ENCODE measurements at regions not wholly inside any gene's neighbourhood (a gene's known extent, or its start where the extent isn't known, plus 50 kb on each side); places are given as distances from the start of the nearest gene placed in this dataset.
"Not testable (repeated sequence)": the region's sequence is repeated elsewhere in the genome, so short reads cannot be mapped to it uniquely, and the experiment has no call there.

GRCh38 chr5:124619121-124619520, 127.3 kb downstream of the ZNF608 start:
- Histone ChIP-seq H3K36me3 (replicated peaks) (no peaks in the 10 kb centered on the region), H3K27me3 (replicated peaks) (no peaks in the 10 kb centered on the region), H3K27ac (no peak overlapping the region), H3K4me3 (ENCODE audit: low read depth, low read length) (no peak overlapping the region)
- in situ Hi-C loops (cut with HindIII; ENCODE audit: low pct_ligation_motif_present, low sequenced_read_pairs), result no loop called here
- no peak for DNase-seq
- TF ChIP-seq, protein P1, sequence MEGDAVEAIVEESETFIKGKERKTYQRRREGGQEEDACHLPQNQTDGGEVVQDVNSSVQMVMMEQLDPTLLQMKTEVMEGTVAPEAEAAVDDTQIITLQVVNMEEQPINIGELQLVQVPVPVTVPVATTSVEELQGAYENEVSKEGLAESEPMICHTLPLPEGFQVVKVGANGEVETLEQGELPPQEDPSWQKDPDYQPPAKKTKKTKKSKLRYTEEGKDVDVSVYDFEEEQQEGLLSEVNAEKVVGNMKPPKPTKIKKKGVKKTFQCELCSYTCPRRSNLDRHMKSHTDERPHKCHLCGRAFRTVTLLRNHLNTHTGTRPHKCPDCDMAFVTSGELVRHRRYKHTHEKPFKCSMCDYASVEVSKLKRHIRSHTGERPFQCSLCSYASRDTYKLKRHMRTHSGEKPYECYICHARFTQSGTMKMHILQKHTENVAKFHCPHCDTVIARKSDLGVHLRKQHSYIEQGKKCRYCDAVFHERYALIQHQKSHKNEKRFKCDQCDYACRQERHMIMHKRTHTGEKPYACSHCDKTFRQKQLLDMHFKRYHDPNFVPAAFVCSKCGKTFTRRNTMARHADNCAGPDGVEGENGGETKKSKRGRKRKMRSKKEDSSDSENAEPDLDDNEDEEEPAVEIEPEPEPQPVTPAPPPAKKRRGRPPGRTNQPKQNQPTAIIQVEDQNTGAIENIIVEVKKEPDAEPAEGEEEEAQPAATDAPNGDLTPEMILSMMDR (IDR thresholded peaks at IDR 0.05; ENCODE audit: low read depth, low read length, missing control alignments), result no peak

DNA sequence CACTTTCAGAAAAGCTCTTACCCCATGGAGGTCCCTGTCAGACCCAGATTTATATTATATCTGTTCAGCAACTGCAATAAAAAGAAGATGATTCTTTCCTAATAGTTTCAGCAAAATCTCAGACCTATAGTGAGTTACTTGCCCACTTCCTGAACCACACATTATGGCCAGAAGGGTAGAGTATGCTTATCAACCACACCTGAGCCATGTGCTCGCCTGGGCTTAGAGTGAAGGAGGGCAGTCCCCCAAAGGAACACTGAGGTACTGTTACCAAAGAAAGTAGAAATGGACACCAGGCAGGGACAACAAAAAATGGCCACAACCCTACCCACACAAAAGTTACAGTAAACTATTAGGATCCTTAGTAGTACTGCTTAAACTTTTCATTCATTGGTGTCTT, 128.7 kb downstream of the ZNF608 start:
- Histone ChIP-seq H3K36me3 (replicated peaks) (no peaks in the 10 kb centered on the region), H3K27ac (no peak overlapping the region), H3K27me3 (replicated peaks) (no peaks in the 10 kb centered on the region), H3K4me3 (ENCODE audit: low read depth, low read length) (no peak overlapping the region)
- in situ Hi-C loops (cut with HindIII; ENCODE audit: low pct_ligation_motif_present, low sequenced_read_pairs), result no loop called here
- TF ChIP-seq, protein P1 (IDR thresholded peaks at IDR 0.05; ENCODE audit: low read depth, low read length, missing control alignments), result no peak
- DNase-seq, result no peak

DNA sequence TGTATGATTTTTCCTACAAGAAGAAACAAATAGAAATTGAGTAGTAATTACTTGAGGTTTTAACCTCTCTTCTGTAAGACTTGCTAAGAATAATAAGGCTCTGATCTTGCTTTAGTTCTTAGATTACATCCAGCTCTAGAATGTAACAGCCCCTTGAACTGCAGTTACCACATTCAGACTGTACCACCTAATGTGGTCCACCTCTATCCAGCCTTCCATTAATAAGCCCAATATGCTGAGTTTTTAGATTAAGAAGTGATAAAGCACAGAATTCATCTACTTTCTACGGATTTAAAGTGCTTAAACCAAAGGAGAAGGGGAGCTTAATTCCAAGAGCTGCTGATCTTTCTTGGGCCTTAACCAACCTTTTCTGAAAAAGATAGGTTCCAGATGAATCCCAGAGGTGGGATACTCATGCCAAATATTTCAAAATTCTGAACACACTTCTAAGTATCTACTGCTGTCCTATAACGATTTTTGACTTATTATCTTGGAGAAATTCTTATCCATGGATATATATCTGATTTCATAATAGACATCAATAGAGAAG, 131.5 kb downstream of the ZNF608 start:
- TF ChIP-seq, protein P1 (IDR thresholded peaks at IDR 0.05; ENCODE audit: low read depth, low read length, missing control alignments), result no peak

GRCh38 chr5:124614105-124614504, 132.3 kb downstream of the ZNF608 start:
- Histone ChIP-seq H3K27me3 (replicated peaks) (no peaks in the 10 kb centered on the region), H3K36me3 (replicated peaks) (no peaks in the 10 kb centered on the region), H3K4me3 (ENCODE audit: low read depth, low read length) (no peak overlapping the region), H3K27ac (no peak overlapping the region)
- in situ Hi-C loops (cut with HindIII; ENCODE audit: low pct_ligation_motif_present, low sequenced_read_pairs), result no loop called here
- DNase-seq, result no peak
- TF ChIP-seq, protein P1 (IDR thresholded peaks at IDR 0.05; ENCODE audit: low read depth, low read length, missing control alignments), result no peak

More for the DNA sequence above, 131.5 kb downstream of the ZNF608 start:
- no peak overlapping the region for H3K4me3 ChIP-seq (ENCODE audit: low read depth, low read length)
- no peak for DNase-seq
- no peaks in the 10 kb centered on the region for H3K36me3 ChIP-seq (replicated peaks)
- in situ Hi-C loops (cut with HindIII; ENCODE audit: low pct_ligation_motif_present, low sequenced_read_pairs), result no loop called here
- H3K27ac ChIP-seq, result no peak overlapping the region
- H3K27me3 ChIP-seq (replicated peaks), result no peaks in the 10 kb centered on the region

GRCh38 chr5:124613273-124613953, 133.0 kb downstream of the ZNF608 start:
- H3K4me3 ChIP-seq (ENCODE audit: low read depth, low read length), result no peak overlapping the region
- no peak overlapping the region for H3K27ac ChIP-seq
- no peaks in the 10 kb centered on the region for H3K27me3 ChIP-seq (replicated peaks)
- DNase-seq, result no peak
- TF ChIP-seq, protein P1 (IDR thresholded peaks at IDR 0.05; ENCODE audit: low read depth, low read length, missing control alignments), result no peak
- H3K36me3 ChIP-seq (replicated peaks), result no peaks in the 10 kb centered on the region
- in situ Hi-C loops (cut with HindIII; ENCODE audit: low pct_ligation_motif_present, low sequenced_read_pairs), result no loop called here

DNA sequence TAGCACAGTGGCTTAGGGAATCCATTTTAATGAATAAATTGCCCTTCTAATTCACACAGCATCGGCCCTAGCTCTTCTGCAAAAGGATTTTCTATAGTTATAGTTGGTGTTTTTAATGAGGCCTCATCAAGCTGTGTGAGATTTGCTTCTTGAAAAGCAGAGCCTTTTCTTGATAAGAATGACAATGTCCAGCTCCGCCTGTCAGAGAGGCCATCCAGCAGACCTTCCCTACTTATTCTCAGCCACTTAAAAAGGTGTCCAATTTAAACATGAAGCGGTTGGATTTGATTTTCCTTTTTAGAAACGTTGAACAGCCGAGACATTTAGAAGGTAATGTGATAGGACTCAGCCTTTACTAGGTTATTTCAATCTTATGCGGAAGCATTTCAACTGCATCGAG, 134.4 kb downstream of the ZNF608 start:
- no peak overlapping the region for H3K4me3 ChIP-seq (ENCODE audit: low read depth, low read length)
- no peak for DNase-seq
- no peak overlapping the region for H3K27ac ChIP-seq
- no peaks in the 10 kb centered on the region for H3K27me3 ChIP-seq (replicated peaks)
- TF ChIP-seq, protein P1 (IDR thresholded peaks at IDR 0.05; ENCODE audit: low read depth, low read length, missing control alignments), result no peak
- in situ Hi-C loops (cut with HindIII; ENCODE audit: low pct_ligation_motif_present, low sequenced_read_pairs), result no loop called here
- no peaks in the 10 kb centered on the region for H3K36me3 ChIP-seq (replicated peaks)

GRCh38 chr5:124611262-124611661, 135.2 kb downstream of the ZNF608 start:
- H3K27ac ChIP-seq; DNase-seq; H3K4me3 ChIP-seq (ENCODE audit: low read depth, low read length); H3K36me3 ChIP-seq (replicated peaks); H3K27me3 ChIP-seq (replicated peaks); in situ Hi-C loops (cut with HindIII; ENCODE audit: low pct_ligation_motif_present, low sequenced_read_pairs): not testable (repeated sequence)

DNA sequence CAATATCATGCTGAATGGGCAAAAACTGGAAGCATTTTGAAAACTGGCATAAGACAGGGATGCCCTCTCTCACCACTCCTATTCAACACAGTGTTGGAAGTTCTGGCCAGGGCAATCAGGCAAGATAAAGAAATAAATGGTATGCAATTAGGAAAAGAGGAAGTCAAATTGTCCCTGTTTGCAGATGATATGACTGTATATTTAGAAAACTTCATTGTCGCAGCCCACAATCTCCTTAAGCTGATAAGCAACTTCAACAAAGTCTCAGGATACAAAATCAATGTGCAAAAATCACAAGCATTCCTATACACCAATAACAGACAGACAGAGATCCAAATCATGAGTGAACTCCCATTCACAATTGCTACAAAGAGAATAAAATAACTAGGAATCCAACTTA, 136.8 kb downstream of the ZNF608 start:
- in situ Hi-C loops (cut with HindIII; ENCODE audit: low pct_ligation_motif_present, low sequenced_read_pairs); DNase-seq; H3K36me3 ChIP-seq (replicated peaks); H3K27ac ChIP-seq; H3K27me3 ChIP-seq (replicated peaks); H3K4me3 ChIP-seq (ENCODE audit: low read depth, low read length): not testable (repeated sequence)
